SIG-M5 treated with dmso at 0.1 percent for 504 hours (cell line): ENCODE measurements at regions not wholly inside any gene's neighbourhood (a gene's known extent, or its start where the extent isn't known, plus 50 kb on each side); places are given as distances from the start of the nearest gene placed in this dataset.

Source experiments
- DNase-seq: peaks from one replicate; lab custom pipeline; 2025; ENCODE audit not compliant: unreplicated experiment; lab: John Stamatoyannopoulos, UW

DNA sequence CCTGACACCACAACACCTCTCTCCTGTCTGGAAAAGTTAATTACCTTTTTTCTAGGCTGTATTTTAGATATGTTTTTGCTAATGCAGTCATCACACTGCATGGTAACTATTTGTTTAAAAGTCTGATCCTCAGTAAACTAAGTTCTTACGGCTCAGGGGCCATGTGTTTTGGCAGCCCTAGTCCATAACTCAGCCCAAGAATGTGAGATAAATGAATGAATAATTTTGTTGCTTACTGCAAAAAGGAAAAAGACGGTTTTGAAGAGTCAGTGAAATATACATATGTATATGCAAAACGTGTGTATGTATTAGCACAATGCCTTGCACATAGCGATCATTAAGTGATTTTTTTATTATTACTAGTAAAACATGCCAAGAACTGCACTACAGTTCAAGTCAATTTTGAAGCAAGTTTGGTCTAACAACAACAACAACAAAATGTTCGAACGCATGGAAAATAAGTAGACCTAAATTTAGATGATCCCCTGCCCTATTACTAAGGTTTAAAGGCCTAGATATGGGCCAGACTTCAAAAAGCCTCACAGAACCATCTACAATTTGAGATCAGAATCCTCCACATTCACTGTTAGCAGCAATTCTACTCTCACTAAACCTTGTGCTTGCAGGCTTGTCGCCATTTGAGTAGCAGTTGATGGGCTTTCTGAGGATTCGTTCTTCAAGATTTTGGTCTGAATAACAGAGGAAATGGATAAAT is 140.0 kb downstream of the NDUFA12 start:
- DNase-seq = no peak

DNA sequence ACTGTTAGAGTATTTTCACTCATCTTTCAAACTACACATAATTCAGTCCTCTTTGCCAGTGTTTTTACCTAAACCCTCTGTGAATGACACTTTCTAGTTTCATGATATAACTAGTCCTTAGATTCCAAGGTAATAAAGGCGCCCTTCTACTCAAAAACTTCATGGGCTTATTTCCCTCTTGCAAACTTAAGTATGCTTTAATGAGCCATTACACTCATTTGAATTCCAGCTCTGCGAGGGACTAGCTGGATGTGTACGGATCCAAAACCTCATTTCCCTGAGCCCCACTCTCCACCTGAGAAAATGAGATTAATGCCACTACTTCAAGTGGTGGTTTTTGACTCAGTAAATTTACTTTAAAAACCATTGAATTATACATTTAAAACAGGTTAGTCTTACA is 141.1 kb downstream of the NDUFA12 start:
- no peak for DNase-seq

DNA sequence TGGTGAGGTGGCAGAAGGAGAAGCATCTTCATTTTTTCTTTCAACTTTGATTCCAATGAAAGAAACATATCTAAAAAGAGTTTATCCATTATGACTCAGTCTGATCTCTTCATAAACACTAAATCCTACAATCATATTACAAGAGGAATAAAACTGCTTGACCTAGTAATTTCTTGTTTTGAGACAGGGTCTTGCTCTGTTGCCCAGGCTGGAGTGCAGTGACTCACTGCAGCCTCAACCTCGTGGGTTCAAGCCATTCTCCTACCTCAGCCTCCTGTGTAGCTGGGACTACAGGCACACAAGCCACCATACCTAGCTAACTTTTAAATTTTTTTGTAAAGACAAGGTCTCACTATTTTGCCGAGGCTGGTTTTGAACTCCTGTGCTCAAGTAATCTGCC is 147.2 kb downstream of the NDUFA12 start:
- no peak for DNase-seq

DNA sequence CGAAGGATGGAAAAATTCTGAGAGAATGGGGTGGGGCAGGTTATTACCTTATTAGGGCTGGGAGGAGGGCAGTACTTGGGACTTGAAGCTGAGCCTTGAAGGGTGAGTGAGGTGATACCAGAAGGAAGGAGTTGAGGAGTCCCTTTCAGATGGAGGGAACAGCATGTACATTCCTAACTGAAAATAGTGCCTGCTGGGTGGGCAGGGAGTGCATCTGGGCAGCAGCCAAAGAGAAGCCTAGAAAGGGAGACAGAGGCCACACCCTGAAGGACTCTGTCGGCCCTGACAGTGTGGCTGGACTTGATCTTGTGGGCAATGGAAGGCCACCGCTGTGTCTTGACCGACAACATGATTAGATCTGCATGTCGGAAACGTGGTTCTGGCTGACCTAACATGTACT is 147.6 kb downstream of the NDUFA12 start:
- DNase-seq = no peak

DNA sequence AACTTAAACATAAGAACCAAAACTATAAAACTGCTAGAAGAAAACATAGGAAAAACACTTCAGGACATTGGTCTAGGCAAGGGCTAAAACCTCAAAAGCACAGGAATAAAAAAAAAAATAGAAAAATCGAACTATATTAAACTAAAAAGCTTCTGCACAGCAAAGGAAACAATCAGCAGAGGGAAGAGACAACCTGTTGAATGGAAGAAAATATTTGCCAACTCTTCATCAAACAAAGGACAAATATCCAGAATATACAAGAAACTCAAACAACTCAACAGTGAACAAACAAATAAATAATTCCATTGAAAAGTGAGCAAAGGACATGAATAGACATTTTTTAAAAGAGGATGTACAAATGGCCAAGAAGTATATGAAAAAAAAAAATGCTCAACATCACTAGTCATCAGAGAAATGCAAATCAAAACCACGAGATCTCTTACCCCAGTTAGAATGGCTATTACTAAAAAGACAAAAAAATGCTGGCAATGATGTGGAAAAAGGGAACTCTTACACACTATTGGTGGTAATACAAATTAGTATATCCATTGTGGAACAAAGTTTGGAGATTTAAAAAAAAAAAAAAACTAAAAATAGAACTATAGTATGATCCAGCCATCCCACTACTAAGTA is 152.0 kb downstream of the NDUFA12 start:
- no peak for DNase-seq

DNA sequence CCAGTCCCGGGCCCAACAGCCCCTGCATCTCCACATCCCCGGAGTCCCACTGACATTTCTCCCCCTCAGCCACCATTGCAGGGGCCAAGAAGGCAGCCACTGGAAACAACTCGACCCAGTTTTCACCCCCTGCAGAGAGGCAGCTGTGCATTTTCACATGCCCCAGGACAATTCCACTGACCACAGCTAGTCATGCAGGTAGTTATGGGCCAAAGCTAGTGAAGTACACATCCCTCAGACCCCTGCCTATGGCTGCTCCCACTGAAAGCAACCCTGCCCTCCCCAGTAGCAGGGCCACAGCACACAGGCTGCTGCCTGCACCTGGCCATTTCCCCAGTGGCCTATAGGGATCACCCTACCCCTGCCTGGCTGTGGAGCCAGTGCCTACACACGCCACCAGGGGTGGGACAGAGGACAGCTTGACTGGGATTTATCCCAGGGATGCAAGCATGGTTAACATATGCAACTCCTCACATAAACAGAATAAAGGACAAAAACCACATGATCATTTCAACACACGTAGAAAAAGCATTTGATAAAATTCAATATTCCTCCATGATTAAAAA is 154.0 kb downstream of the NDUFA12 start:
- no peak for DNase-seq

DNA sequence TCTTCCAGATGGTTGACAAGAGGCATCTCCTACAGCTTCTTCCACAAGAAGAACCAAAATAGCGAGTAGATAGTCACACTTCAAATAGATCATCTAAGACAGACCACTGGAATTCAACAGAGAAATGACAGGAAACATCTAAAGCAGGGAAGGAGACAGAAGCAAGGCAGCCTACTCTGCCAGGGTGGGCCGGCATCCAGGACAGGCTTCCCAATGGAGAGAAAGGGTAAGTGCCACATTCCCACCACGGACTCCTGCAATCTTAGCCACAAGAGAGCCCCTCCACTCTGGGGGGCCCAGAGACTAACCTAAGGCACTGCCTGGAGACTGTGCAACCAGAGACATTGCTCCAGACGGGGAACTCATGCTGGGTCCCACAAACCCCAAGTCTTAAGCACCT is 154.5 kb downstream of the NDUFA12 start:
- no peak for DNase-seq

DNA sequence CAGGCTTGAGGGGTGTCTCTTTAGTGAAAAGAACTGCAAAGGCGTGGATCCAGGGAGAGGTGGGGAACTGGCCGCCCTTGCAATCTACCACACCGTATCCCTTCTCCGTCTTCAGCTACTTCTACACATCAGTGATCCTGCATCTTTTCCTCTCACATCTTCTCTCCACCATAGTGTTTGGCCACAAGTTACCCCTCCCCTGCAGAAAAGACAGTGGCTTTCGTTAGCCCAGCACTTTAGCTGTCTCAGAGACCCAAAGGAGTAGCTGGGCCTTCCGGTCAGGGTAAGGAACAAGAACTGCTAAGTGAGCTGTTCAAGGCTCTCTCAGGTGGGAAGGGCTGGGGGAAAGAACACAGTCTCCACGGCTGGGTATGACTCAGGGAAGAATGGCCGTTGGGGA is 158.4 kb downstream of the NDUFA12 start:
- no peak for DNase-seq

DNA sequence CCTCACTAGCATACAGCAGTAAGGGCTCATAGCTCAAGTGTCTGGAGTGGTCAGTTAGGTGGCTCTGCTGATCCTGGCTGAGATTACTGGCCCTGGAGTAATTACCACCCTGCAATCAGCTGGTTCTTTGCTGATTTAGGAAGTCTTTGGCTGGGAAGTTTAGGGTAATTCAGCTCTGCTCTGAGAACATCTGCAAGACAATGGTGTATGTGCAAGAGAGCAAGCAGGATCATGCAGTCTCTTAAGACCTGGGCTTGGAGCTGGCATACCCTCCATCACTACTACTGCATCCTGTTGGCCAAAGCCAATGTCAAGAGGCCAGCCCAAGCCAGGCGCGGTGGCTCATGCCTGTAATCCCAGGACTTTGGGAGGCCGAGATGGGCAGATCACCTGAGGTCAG is 159.0 kb downstream of the NDUFA12 start:
- DNase-seq = no peak

DNA sequence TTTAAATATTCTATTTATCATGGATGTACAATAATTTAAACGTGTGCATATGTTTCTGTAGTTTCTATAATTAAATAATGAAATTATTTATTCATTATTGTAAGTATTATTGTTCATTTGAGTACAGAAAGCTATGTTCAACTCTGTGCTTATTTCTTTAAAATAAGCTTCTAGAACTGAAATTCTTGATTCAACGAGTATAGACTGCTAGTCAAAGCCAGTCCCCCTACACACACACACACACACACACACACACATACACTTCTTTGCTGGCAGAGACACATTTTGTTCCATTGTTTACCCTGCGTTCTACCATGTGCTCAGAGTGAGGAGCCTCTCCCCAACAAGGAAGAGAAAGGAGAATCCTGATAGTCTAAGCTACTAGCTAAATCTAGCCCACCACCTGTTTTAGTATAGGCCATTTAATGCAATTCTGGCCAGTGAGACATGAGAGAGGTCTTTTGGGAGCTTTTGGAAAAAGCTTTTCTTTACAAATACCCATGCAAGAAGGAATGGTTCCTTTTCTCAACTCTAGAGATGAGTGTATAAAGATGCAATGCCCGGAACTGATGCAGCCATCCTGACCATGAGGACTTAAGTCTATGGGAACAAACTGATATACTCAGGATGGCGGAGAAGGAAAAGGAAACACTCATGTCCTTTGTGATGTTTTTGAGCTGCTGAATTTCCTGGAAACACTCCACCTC is 161.4 kb downstream of the NDUFA12 start:
- DNase-seq = no peak

DNA sequence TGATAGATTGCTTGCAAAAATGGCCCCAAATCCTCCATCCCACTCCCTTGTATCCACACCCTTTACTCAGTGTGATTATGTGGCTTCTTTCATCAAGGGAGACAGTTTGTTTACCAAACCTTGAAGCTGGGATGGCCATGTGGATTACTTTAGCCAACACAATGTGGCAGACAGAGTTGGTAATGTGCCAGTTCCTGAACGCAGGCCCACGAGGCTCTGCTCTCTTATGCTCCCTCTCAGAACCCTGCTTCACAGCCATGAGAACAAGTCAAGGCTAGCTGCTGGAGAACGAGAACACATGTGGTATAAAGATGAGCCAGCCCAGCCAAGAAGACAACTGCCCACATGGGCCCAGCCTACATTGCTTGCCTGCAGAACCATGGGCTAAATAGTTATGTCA is 162.3 kb downstream of the NDUFA12 start:
- DNase-seq = no peak

DNA sequence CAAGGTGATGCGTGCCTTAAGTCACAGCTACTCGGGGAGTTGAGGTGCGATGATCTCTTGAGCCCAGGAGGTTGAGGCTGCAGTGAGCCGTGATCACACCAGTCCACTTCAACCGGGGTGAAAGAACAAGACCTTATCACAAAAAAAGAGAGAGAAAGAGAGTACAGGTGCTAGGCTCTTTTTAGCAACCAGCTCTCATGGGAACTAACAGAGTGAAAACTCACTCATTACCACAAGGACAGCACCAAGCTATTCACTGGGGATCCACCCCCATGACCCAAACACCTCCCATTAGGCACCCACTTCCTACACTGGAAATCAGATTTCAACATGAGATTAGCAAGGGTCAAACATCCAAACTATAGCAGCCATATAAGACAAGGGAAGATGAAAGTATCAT is 164.2 kb downstream of the NDUFA12 start:
- no peak for DNase-seq

DNA sequence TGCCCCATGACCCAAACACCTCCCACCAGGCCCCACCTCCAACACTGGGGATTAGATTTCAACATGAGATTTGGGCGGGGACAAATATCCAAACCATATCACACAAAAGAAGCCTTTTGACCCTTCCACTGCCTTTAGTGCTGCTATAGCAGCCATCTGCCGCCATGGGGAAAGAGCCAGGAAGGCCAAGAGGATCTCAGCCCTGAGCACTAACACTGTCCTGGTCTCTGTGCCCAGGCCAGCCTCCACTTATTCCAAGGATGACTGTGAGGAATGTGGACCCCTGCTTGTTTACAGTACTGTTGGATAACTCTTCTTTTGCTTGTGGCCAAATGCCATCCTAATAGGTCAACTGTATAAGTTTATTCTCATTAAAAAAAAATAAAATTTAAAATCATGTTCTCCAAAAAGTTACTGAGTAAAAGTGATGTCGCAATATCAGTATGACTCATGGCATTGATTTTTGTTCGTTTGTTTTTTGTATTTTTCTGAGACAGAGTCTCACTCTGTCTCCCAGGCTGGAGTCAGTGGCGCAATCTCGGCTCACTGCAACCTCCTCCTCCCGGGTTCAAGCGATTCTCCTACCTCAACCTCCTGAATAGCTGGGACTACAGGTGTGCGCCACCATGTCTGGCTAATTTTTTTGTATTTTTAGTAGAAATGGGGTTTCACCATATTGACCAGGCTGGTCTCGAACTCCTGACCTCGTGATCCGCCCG is 166.4 kb downstream of the NDUFA12 start:
- DNase-seq = peak; percentile 18

DNA sequence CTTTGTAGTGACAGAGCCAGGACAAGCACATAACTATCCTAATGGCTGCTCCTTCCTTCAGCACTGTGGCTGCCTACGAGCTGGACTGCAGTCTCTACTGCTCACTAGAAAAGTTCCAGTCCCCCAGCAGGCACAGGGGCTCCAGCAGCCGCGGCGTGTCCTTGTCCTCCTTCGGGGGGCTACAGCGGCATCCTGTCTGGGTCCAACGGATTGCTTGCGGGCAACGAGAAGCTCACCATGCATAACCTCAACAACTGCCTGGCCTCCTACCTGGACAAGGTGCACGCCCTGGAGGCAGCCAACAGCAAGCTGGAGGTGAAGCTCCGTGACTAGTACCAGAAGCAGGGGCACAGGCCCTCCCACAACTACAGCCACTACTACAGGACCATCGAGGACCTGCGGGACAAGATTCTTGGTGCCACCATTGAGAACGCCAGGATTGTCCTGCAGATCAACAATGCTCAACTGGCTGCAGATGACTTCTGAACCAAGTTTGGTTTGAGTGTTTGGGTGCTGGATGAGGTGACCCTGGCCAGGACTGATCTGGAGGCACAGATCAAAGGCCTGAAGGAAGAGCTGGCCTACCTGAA is 169.4 kb downstream of the NDUFA12 start:
- no peak for DNase-seq

DNA sequence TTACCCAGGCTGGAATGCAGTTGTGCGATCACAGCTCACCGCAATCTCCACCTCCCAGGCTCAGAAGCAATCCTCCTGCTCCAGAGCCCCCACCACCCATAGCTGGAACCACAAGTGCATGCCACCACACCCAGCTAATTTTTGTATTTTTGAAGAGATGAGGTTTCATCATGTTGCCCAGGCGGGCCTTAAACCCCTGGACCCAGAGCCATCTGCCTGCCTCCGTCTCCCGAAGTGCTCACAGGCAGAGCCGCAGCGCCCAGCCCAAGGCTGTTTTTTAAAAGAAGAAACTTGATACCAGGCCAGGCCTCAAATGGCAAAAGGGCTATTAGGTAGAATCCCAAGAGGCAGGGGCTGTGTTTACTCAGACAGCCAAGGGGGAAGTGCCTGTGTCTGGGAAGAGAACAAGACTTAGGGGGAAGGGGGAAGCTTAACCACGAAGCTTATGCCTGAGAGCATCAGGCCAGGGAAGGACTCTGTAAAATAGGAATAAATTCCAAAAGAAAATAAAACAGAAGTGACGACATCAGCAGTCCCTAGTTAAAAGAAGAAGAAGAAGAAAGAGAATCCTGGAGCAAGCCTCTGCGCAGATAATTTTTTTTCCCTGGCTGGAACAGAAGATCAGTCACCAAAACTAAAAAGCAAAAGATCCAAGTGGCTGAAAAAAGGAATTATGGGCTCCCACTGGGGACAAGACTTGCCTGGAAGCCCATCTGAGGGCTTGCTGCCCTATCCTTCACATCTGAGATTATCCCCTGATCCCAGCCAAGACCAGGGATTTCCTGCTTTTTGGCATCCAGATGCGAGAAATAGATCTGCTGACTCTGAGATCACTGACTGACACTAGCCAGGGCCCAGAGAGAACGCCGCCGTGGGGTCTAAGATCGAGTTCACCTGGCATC is 170.5 kb downstream of the NDUFA12 start:
- no peak for DNase-seq

DNA sequence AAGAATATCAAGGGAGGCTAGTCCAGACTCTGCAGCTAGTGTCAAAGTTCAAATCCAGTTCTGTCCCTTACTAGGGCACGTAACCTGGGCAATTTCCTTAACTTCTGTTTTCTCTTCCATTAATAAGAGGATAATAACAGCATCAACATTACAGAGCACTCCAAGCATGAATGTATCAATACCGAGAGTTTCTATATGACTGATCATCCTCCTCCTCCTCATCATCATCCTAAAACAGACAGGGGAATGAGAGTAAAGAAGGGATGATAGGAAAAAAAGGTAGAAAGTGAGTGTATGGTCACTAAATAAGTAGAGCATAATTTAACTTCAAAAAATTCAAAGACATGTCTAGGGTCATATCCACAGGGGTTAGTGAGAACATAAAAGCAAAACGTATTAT is 171.4 kb downstream of the NDUFA12 start:
- DNase-seq = no peak

DNA sequence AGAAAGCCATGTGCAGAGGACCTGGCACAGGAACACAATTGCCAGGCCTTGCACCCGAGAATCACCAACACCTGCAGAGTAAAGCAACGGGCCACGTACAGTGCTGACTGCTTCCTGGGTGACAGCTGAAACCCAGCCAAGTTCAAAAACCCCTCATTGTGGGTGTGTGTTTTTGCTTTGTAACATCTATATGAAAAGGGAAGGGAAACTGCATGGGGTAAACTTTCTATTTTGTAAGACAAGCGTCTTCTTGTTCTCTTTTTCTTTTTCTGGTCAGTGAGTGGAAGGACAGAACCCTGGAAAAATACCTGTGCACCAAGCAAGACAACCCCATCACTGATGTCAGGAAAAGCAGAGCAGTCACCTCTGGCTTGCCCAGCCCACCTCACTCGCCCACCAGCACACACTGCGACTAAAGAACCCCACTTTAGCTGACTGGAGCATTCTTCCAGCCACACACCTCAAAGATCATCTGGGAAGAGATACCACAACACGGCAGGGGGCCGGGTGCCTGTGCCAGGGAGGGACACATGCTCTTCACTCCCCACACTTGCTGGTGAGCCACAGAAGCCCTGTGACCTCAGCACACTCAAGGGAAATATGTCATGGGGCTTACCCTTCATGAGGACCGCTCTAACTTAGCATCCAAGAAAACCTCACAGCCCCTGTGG is 172.3 kb downstream of the NDUFA12 start:
- peak; percentile 84 for DNase-seq

DNA sequence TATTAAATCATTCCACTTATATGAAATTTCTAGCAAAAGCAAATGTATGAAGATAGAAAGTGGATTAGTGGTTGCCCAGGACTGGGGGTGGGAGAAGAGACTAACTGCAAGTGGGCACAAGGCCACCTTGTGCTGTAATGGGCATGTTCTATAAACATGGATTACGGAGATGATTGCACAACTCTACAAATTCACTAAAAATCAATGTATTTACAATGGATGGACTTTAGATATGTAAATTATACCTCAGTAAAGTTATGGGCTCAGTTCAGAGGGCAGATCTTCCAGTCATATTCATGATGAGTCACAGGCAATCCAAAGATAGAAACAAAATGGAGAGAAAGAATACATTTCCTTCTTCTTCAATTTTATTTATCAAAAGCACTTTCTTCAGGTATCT is 173.9 kb downstream of the NDUFA12 start:
- no peak for DNase-seq

DNA sequence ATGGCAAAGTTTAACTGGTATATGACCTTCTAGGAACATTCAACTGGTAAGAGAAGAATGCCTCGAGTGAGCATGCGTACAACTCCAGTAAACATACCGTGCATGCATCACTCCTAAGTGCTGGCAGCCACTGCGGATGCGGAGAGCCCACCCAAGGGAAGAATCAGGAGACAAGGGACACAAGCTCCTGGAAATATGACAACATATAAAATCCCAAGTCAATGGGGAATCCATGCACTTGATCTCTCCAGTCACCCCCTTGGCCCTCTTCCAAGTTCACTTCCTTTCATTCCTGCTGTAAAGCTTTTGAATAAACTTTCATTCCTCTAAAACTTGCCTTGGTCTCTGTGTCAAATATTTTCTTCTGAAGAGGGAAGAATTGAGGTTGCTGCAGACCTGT is 168.7 kb upstream of the TMCC3 start:
- DNase-seq = no peak

DNA sequence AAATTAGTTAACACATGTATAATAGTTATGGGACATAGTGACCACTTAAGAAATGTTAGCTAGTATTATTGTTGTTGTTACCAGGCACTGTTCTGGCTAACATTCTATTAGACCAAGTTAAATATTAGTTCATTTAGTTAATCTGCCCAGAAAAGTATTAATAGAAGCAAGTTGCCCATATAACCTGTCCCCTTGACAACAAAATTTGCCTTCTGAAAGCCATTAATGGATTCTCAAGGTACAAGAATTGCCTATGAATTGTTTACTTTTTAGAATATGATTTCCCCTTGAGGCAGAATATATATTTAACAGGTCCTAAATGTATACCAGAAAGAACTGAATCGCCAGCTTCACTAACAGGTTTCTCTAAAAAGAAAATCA is 167.3 kb upstream of the TMCC3 start:
- no peak for DNase-seq
